Stimulated activated CD8-positive, alpha-beta memory T cell treated with anti-CD3 and anti-CD28 coated beads, Interleukin-12 subunit alpha, Interleukin-12 subunit beta, amount 100 ng/mL, for 24 hours (primary cell): ENCODE measurements at regions not wholly inside any gene's neighbourhood (a gene's known extent, or its start where the extent isn't known, plus 50 kb on each side); places are given as distances from the start of the nearest gene placed in this dataset.
"Not testable (repeated sequence)": the region's sequence is repeated elsewhere in the genome, so short reads cannot be mapped to it uniquely, and the experiment has no call there.

Source experiments
- DNase-seq: peaks from one replicate; pipeline ENCODE4 v3.0.0-alpha.2; 2020; ENCODE audit errors: extremely low read depth

DNA sequence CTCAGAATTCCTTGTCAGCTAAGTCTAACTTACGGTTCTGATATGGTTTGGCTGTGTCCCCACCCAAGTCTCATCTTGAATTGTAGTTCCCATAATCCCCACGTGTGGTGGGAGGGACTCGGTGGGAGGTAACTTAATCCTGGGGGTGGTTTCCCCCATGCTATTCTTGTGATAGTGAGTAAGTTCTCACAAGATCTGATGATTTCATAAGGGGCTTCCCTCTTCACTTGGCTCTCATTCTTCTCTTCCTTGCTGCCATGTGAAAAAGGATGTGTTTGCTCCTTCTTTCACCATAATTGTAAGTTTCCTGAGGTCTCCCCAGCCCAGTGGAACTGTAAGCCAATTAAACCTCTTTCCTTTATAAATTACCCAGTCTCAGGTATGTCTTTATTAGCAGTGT is 163.0 kb downstream of the PMAIP1 start:
- DNase-seq, result not testable (repeated sequence)

DNA sequence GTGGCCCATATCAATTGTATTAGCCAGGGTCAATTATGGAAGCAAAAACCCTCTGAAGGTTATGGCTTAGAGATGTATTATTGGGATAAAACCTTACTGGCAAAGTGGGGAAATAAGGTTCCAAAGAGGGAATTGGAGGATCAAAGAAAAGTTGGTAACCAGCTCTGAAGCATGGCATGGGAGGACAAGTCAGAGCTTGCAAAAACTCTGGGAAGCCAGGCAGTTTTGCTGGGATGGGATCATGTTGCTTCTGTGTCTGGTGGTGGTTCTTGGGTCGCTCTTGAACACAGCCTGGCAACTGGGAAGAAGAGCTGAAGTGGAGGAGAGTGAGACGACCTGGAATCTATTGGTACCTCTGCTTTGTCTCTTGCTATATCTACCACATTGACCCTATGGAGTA is 162.6 kb downstream of the PMAIP1 start:
- DNase-seq, result no peak

DNA sequence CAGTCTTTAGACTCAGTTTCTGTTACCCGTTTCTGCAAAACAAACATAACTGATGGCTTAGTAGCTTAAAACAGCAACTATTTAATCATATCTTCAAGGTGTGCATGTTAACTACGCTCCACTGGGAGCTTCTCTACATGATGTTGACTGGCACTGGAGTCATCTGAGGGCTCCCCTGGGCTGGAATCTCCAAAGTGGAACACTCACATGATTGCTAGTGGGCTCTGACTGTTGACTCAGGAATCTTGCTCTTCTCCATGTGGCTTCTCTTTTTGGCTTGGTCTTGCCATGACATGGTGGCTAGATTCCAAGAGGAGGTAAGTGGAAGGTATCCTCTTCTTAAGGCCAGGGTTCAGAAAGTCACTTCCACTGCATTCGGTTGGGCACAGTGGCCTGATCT is 160.8 kb downstream of the PMAIP1 start:
- DNase-seq, result no peak

DNA sequence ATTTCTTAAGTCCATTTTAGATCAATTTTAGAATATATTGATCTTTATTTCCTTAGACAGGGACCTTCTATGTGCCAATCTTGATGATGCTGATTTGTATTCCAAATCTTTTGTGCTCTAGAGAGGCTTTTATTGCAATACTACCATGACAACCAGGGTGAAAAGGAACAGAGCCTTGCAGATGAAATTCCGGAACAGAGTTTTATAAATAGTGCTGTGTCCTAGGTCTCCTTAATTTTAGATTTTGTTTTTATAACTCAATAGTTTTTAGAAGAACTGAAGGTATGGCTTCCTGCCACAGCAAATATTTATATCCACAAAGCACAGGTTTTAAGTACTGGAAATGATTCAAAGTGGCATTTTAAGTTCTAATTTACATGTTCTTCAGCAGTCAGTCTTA is 160.2 kb downstream of the PMAIP1 start:
- DNase-seq, result no peak

DNA sequence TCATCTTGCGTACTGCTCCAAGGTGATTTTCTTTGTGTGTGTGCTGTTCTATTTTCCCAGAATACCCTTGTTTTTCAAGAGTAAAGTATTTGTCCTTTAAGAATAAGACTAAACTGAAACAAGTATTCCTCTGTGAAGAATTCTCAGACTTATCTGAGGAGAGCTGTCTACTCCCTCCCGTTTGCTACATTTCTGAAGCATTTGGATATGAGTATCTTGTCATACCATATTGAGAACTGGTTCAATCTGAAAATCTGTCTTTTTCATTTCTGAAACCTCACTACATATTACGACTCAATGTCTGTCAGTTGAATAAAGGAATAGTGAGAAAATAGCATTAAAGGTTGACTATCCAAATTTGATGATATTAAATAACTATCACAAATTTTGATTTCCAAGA is 159.4 kb downstream of the PMAIP1 start:
- no peak for DNase-seq

DNA sequence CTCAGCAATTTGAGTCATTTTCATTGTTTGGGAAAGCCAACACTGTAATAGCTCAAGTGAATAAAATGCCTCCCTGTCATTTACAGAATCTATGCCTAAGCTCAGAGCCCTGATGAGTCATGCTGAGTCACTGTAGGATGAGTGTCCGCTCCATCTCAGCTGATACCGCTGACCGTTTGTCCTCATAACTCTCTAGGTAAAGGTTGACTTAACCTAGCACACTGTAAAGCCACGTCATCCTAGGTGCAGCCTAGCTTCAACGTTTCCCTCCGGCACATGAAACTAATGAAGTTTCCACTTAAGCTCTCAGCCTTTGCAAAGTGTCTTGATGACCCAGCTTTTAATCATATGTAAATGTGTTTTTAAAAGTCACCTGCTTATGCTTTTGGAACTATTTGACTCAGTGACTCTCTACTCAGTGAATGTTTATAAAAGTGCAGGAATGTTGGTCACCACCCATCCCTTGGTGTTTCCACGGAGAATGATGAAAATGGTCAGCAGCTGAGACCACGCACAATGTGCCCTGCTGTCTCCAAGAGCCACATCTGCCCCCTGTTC is 154.0 kb downstream of the PMAIP1 start:
- no peak for DNase-seq

DNA sequence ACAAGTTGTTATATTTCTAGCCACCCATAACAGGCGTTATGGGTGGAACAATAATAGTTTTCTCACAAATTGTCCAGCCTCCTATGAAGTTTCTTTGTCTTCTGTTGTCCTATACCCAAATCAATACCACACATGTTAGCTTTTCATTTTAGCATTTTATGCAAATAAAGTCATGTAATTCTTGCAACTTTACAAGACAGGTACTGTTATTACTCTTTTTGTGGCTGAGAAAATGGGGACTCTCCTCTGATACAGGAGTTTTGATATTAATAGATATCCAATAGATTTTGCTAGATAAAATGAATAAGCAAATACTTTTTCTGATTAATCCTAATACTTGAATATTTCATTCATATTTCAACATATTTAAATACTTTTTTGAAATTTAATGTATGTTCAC is 151.0 kb downstream of the PMAIP1 start:
- DNase-seq, result no peak

DNA sequence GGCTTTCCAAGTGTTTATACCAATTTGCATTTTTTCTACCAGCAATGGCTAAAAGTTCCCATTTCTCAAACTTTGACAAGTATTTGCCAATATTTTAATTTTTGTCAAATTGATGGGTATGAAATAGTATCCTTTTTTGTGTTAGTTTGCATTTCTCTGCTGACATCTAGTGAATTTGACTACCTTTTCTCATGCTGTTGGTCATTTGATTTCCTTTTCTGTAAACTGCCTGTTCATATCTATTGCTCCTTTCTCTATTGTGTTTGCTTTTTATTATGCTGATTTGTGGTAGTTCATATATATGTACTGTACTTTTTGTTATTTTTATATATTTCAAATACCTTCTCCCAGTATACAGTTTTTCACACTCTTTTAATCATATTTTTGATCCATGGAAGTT is 149.4 kb downstream of the PMAIP1 start:
- no peak for DNase-seq

DNA sequence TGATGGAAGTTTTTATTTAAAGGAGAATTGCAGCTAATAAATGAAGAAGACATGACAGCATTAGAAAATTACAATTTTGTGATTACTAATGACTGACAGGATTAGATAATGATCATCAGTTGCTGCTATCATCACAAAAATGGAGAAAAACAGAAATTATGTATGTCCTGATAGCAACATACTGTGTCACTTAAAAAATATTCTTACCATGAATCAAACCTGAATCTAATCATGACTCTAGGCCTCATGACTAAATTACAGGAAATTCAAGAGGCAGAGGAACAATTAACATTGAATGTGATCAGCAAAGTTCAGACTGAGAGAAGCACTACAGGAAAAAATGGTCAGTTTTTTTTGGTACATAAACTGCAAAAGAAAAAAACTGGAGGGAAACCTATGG is 147.8 kb downstream of the PMAIP1 start:
- DNase-seq, result no peak

DNA sequence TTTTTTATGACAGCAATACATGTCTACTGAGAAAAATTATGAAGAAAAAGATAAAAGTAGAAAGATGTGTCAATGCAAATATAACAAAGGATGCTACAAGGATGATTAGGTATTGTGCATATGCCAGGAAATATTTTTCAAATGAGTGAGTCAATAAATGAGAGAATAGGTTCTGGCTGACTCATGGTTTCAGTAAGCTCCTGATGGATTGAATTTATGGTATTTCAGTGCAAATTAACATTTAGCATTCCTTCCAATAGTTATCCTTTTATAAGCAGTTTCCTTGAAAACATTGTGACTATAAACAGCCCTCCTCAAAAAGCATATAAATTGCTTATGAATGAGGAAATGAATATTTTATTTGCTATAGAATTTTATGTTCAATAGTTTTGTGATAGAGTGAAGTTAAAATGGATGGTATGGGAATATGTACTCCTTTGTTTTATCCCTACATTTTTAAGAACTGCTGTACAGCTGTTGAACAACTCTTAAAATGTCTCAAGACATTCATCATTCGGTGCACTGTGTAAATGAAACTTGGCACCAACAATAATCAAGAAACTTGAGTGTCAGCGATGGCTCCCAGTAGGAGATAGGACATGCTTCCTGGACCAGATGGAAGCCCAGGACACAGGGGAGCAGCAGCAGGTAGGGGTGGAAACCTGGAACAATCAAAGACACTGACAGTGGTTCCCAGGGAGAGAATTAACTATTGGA is 144.7 kb downstream of the PMAIP1 start:
- DNase-seq, result no peak

DNA sequence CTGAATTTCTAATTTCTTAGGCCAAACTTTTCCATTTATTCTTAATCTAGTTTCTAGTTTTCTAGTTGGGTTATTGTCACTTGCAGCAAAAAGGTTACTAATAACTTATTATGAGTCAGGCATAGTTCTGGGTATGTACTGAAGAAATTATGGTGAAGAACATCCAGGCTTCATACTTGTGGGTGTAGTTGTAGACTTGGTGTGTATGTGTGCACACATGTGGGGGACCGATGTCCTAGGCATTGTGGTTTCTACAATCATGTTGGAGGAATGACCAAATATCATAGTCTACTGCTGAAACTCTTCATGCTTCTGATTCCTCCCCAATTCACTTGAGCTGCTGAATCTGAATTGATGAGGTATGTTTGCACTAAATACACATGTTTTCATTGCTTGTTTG is 141.2 kb downstream of the PMAIP1 start:
- DNase-seq, result no peak

DNA sequence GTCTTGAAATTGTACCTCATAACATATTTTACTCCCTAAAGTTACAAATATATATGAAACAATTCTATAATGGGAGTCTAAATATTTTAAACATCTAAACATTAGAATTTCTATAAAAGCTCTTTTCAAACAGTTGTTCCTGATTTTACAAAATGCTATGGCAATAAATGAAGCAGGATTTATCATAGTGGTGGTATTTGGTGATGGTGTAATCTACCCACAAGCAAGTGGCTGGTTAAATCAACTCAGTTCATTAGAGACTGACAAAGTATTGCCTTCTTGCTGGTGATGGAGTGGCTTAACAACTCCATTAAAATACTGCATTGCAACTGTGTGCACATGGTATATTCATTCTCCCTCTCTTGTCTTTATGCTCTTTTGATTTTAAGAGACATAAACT is 138.9 kb downstream of the PMAIP1 start:
- no peak for DNase-seq

DNA sequence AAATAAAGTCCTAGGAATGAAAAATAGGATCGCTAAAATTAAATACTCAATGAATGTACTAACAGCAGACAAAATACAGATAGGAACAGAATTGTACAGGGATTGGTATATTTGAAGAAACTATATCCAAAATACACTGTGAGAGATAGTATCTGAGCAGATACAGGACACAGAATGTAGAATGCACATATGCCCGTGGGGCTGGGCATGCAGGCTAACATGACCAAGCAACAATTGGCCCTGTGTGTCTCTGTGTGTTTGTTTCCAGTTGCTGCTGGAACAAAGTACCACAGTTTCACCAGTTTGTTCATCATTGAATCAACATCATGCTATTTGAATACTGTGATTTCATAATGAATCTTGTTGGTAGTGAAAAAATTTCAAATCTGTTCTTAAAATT is 127.6 kb downstream of the PMAIP1 start:
- DNase-seq, result no peak

DNA sequence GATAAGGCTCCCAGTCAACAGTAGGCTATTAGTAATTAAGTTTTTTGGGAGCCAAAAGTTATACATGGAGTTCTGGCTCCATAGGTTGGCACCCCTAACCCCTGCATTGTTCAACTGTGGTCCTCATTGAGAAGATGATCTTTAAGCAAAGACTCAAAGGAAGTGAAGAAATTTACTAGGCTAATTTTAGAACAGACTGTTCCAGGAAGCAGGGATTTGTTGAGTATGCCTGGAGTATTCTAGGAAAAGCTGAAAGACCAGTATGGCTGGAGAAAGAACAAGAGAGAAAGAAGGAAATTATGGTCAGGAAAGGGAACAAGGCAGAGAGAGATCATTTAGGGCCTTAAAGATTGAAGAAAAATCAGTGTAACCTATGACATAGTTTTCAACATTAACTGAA is 125.1 kb downstream of the PMAIP1 start:
- DNase-seq, result no peak

DNA sequence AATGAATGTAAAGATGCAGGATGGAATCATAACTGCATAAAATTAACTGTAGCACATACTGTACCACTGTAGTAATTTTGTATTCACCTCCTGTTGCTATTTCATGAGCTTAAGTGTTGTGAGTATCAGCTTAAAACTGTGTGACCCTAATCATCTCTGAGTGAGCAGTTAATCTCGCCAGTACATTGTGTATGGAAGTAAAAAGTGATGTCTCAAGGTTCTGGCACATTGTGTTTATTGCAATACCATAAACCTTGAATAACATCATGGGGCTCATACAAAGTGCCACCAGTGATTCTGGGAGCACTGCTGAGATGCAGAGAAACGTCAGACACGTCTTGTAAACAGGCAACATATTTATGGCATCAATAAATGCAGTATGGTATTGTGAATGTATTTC is 124.5 kb downstream of the PMAIP1 start:
- DNase-seq, result no peak

DNA sequence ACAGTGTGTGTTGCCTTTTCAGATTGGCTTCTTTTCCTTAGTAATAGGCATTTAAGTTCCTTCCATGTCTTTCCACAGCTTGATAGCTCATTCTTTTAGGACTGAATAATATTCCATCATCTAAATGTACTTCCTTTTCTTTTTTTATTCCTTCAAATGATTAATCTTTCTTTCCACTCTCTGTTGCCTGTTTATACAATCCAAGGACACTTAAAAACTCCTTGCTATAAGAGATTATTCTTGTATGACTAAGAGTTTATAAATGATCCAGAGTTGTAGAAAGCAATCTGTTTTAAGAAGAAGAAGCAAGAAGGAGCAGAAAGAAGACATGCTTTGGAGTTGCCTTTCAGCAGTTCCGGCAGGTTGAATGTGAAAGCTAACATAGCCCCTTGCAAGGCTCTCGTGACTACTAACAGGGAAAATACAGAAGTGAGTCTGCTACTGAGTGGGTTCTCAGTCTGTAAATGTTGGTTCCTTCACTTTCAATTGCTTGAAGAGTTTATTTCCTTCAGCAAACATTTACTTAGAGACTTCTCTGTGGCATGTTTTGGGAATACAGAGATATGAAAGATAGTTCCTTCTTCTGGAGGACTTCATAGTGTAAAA is 123.0 kb downstream of the PMAIP1 start:
- DNase-seq, result no peak

DNA sequence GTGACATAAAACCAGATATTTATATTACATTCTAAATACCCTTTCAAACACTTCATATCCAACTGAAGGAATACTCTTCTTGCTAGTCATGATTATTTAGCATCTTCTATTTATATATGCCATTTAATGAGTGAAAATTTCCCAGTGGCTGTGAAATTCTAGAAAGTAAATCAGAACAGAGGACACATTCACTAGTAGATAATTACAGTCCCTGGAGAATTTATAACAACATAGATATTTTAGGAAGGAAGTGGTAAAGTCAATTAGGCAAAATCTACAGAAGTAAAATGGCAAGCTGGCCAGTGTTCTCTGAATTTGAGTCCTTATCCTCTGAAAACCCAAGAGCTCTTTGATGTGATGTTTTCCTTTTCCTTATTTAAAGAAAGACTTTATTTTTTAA is 121.8 kb downstream of the PMAIP1 start:
- no peak for DNase-seq

DNA sequence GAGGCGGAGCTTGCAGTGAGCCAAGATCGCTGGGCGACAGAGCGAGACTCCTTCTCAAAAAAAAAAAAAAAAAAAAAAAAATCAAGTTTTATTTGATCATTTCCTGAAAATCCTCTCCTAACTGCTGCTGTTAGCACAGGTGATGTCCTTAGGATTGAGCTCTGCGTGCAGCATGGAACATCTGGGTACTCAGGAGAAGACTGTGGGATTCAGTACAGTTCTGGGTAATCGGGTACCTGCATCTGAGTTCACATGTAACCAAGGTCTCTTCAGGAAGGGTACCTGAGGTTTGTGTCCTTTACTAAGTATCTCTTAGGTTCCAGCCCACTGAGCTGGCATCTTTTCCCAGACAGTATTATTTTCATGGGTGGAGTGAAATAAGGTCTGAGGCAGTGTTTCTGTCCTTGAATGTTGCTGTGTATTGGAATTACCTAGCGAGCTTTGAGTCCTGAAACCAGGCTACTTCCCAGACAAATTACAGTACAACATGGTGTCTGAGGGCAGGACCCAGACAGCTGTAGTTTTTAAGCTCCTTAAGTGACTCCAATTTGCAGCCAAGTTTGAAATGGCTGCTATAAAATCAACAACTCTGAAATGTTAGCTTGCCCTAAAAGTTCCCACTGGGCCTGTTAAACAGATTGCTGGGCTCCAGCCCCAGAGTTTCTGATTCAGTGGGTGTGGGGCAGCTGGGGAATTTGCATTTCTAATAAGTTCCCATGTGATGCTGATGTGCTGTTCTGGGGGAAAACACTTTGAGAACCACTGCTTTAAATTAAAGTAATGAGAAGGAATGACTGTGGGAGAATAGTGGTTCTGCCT is 120.5 kb downstream of the PMAIP1 start:
- DNase-seq, result no peak

DNA sequence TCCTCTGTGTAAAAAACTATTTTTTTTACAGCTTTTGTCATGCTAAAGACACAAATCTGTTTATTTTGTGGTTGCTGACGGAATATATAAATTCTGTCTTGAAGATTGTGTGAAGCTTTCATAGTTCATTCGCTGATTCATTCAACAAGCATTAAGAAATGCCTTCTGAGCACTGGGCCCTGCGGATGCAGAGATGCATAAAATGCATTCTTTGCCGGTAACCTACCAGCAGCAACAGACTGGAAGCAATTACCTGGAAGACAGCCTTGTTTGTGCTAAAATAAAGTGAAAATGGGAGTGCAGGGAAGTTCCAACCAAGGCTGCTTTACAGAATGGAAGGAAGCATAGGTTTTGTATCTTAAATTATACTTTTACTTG is 119.7 kb downstream of the PMAIP1 start:
- no peak for DNase-seq

DNA sequence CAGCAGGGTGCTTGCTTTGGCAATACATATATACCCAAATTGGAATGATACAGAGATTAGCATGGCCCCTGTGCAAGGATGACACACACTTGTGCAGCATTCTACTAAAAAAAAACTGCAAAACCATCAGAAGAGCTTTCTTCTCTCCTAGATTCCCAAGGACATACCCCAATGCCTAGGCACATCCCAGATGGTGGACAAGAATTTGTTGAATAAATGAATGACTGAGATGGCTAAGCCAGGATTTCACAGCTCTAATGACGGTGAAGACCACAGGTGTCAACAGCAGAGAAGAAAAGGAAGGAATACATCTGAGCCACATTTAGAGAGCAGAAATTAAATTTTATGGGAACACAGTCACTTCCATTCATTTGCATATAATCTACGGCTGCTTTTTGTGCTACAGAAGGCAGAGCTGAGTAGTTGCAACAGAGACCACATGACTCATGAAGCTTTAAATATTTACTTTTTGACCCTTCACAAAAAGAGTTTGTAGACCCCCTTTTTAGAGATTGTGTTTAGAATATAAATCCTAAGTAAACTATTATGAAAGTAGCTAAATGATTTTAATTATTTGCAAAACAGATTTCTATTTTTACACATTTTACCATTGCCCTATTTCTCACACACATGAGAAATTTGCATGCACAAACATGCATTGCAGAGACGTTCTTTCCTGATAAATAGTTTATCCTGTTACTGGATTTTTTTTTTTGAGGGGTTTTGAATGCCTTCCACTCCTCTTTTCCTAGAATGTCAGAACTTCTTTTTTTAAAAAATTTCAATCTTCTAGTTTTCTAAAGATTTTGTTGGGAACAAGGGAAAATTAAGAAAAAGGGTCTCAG is 119.0 kb downstream of the PMAIP1 start:
- DNase-seq, result no peak

DNA sequence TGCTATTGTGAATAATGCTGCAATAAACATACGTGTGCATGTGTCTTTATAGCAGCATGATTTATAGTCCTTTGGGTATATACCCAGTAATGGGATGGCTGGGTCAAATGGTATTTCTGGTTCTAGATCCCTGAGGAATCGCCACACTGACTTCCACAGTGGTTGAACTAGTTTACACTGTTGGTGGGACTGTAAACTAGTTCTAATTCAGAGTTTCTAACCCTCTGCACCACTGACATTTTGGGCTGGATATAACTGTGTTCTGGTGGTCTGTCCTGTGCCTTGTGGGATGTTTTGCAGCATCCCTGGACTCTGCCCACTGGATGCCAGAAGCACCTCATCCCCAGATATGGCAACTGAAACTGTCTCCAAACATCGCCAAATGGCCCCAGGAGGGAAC is 118.3 kb downstream of the PMAIP1 start:
- not testable (repeated sequence) for DNase-seq

DNA sequence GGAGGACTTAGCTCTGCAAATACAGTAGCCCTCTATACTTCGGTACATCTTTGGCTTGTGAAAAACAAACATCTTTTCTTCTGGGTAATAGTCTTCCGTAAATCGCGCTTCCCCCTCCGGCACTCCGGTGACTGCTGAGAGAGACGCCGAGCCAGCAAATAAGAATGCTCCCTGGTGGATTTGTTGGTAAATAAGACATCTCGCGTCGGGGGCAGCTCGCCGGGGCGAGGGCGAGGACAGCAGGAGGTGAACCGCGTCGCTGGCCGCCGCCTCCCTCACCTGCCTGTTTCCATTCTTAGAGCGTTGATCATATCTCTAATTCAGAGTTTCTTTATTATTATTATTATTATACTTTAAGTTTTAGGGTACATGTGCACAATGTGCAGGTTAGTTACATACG is 117.6 kb downstream of the PMAIP1 start:
- DNase-seq, result no peak
